HEK293 (cell line): ENCODE measurements at regions not wholly inside any gene's neighbourhood (a gene's known extent, or its start where the extent isn't known, plus 50 kb on each side); places are given as distances from the start of the nearest gene placed in this dataset.

Experiments
- CTCF ChIP-seq: fragments of 450-650 bp; formaldehyde crosslinking; IDR thresholded peaks from 2 replicates; pipeline ENCODE4 v1.5.1; 2016; ENCODE audit warnings: missing biosample characterization, missing genetic modification characterization
- SP7 ChIP-seq: fragments of 450-650 bp; formaldehyde crosslinking; IDR thresholded peaks from 2 replicates; pipeline ENCODE4 v1.5.1; 2016; ENCODE audit warnings: missing biosample characterization, missing genetic modification characterization
- TCF7L2 ChIP-seq: IDR thresholded peaks from 2 replicates; pipeline ENCODE4 v1.6.1; 2011; ENCODE audit warnings: low read depth, mild to moderate bottlenecking, inconsistent platforms, low read length, moderate library complexity, borderline replicate concordance
- ZFP3 ChIP-seq: fragments of 450-650 bp; formaldehyde crosslinking; IDR thresholded peaks from 2 replicates; pipeline ENCODE4 v1.5.1; 2016; ENCODE audit warnings: low read depth, missing biosample characterization, missing genetic modification characterization
- ZNF280D ChIP-seq: fragments of 450-650 bp; formaldehyde crosslinking; IDR thresholded peaks from 2 replicates; pipeline ENCODE4 v1.5.1; 2016; ENCODE audit warnings: missing biosample characterization, missing genetic modification characterization
- ZNF449 ChIP-seq: fragments of 450-650 bp; formaldehyde crosslinking; IDR thresholded peaks from 2 replicates; pipeline ENCODE4 v1.5.1; 2017; ENCODE audit warnings: missing biosample characterization, mild to moderate bottlenecking, missing genetic modification characterization, moderate library complexity
- ZNF704 ChIP-seq: fragments of 450-650 bp; formaldehyde crosslinking; IDR thresholded peaks from 2 replicates; pipeline ENCODE4 v1.5.1; 2016; ENCODE audit warnings: missing biosample characterization, missing genetic modification characterization

GRCh38 chr1:30132602-30133286 is 590.6 kb downstream of the MATN1 start:
- TF ChIP-seq TCF7L2 (no peak), CTCF (tag by site-specific recombination) (no peak), SP7 (tag by site-specific recombination) (no peak), ZFP3 (tag by site-specific recombination) (no peak), ZNF280D (tag by site-specific recombination) (no peak), ZNF704 (tag by site-specific recombination) (no peak), ZNF449 (tag by site-specific recombination) (no peak)
